ENCODE measurements at regions not wholly inside any gene's neighbourhood (a gene's known extent, or its start where the extent isn't known, plus 50 kb on each side); places are given as distances from the start of the nearest gene placed in this dataset.
"Not testable (repeated sequence)": the region's sequence is repeated elsewhere in the genome, so short reads cannot be mapped to it uniquely, and the experiment has no call there.

GRCh38 chr5:159645179-159645846, 271.0 kb upstream of the ADRA1B start:
- intact Hi-C loops (cut with DNase I) = loop anchor here (10.0 kb wide), 1 partner anchor 131 kb away; no protein-coding TSS in a partner anchor
- no peak for DNase-seq (ENCODE audit: missing footprints)

GRCh38 chr5:159650803-159651202, 265.5 kb upstream of the ADRA1B start:
- DNase-seq (ENCODE audit: missing footprints) (no peak), ATAC-seq (peak; percentile 63)
- intact Hi-C loops (cut with DNase I) = loop anchor here (2.0 to 10.0 kb wide), 2 partner anchors 46 to 206 kb away; no protein-coding TSS in a partner anchor

More at GRCh38 chr5:159645179-159645846, 271.0 kb upstream of the ADRA1B start:
- ATAC-seq = no peak

GRCh38 chr5:159655757-159656409, 260.4 kb upstream of the ADRA1B start:
- peak; percentile 26 for ATAC-seq
- DNase-seq (ENCODE audit: missing footprints) = no peak
- intact Hi-C loops (cut with DNase I) = loop anchor here (10.0 kb wide), 1 partner anchor 211 kb away; no protein-coding TSS in a partner anchor

GRCh38 chr5:159657298-159657697, 259.0 kb upstream of the ADRA1B start:
- intact Hi-C loops (cut with DNase I) = loop anchor here (10.0 kb wide), 1 partner anchor 212 kb away; no protein-coding TSS in a partner anchor
- no peak for DNase-seq (ENCODE audit: missing footprints)
- ATAC-seq = no peak

GRCh38 chr5:159657771-159658170, 258.5 kb upstream of the ADRA1B start:
- intact Hi-C loops (cut with DNase I) = loop anchor here (10.0 kb wide), 1 partner anchor 213 kb away; no protein-coding TSS in a partner anchor
- DNase-seq (ENCODE audit: missing footprints) (no peak), ATAC-seq (peak; percentile 36)

DNA sequence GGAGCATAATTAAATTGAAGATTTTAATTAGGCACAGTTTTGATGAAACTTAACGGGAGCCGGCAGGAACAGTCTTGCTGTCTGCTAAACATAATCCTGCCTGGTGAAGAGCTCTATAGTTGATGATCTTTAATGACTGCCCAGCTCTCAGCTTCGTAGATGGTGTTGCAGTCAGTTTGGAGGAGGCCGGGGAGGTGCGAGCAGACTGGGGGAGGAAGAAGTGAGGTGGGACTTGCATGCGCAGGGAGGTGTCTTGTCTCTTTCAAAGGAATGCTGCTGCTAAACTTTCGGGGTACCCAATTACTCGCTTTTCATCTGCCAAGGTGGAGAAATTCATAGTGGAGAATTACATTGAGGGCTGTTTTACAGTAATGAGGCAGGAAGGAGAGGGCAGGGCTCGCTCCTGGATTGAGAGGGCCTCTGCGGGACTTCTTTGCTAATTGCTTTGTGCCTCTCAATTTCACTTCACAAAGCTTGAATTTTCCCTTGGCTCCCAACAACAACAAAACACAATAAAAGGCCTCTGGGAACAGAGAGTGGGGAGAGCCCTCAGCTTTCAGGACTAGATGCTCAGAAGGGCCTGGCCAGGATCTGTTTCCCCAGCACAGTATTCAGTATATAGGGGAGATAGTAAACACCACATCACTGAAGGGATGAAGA, 257.9 kb upstream of the ADRA1B start:
- DNase-seq (ENCODE audit: missing footprints) (no peak), ATAC-seq (no peak)
- intact Hi-C loops (cut with DNase I) = loop anchor here (10.0 kb wide), 1 partner anchor 214 kb away; no protein-coding TSS in a partner anchor

GRCh38 chr5:159660401-159660800, 255.9 kb upstream of the ADRA1B start:
- intact Hi-C loops (cut with DNase I) = no loop called here
- DNase-seq (ENCODE audit: missing footprints) (no peak), ATAC-seq (no peak)

DNA sequence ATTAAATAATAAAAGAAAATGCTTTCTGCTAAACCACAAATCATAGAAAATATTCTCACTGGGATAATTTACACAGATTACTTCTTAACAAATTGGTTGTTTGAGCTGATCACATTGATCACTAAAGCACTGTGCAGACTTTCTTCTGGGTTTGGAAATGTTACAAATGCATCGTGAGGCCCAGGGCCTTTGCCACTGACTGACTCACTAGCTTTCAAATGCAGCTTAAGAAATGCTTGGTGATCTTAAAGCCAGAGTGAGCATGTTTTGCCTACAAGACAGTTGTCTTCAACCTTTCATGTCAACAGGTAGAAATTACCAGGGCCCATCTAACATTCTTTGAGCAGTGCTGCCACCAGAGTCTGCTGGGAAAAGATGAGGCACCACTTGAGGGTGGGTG, 252.3 kb upstream of the ADRA1B start:
- intact Hi-C loops (cut with DNase I) = no loop called here
- DNase-seq (ENCODE audit: missing footprints) (no peak), ATAC-seq (no peak)

DNA sequence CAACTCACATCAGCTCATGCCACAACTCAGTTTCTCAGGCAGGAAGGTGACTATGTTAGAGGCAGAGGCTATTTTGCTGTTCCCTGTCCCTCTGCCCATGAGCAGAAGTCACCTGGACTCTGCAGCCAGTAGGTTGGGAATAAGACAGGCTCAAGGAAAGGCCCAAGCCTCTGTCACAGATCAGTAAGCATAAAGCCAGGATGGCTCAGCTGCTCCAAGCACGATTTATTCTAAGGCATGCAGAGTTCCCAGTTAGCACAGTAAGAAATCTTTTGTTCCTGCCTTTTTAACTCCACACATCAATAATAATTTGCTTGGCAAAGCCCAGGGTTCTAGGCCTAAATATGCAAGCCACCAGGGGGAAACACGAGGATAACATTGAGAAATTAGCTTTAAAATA, 249.0 kb upstream of the ADRA1B start:
- intact Hi-C loops (cut with DNase I) = no loop called here
- ATAC-seq (no peak), DNase-seq (ENCODE audit: missing footprints) (no peak)

GRCh38 chr5:159668556-159668955, 247.7 kb upstream of the ADRA1B start:
- intact Hi-C loops (cut with DNase I) = no loop called here
- no peak for ATAC-seq
- no peak for DNase-seq (ENCODE audit: missing footprints)

- ATAC-seq = no peak
- intact Hi-C loops (cut with DNase I) = no loop called here
- DNase-seq (ENCODE audit: missing footprints) = no peak
Observed at GRCh38 chr5:159669559-159669958, 246.7 kb upstream of the ADRA1B start.

GRCh38 chr5:159671886-159672285, 244.4 kb upstream of the ADRA1B start:
- intact Hi-C loops (cut with DNase I) = no loop called here
- DNase-seq (ENCODE audit: missing footprints) (no peak), ATAC-seq (no peak)

DNA sequence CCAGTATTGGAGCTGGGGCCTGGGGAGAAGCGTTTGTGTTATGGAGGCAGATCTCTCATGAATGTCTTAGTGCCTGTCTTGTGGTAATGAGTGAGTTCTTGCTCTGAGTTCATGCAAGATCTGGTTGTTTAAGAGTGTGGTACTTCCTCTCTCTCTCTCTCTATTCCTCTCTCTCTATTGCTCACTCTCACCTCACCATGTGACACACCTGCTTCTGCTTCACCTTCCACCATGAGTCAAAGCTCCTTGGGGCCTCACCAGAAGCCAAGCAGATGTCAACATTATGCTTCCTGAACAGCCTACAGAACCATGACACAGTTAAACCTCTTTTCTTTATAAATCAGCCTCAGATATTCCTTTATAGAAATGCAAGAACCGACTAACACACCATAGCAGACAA, 242.7 kb upstream of the ADRA1B start:
- intact Hi-C loops (cut with DNase I) = no loop called here

DNA sequence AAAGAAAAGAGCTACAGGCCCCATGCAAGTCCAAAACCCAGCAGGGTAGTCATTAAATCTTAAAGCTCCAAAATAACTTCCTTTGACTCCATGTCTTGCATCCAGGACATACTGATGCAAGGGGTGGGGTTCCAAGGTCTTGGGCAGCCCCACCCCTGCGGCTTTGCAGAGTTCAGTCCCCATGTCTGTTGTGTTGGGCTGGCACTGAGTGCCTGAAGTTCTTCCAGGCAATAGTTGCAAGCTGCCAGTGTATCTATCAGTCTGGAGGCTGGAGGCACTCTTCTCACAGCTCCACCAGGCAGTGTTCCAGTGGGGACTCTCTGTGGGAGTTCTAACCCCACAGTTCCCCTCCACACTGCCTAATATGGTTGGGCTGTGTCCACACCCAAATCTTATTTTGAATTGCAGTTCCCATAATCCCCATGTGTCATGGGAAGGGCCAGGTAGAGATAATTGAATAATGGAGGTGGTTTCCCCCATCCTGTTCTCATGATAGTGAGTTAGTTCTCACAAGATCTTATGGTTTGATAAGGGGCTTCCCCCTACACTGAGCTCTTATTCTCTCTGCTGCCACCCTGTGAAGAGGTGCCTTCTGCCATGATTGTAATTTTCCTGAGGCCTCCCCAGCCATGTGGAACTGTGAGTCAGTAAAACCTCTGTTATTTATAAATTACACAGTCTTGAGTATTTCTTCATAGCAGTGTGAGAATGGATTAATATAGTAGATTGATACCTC, 237.5 kb upstream of the ADRA1B start:
- intact Hi-C loops (cut with DNase I) = no loop called here
- no peak for ATAC-seq
- DNase-seq (ENCODE audit: missing footprints) = no peak

More for the DNA sequence above, 242.7 kb upstream of the ADRA1B start:
- DNase-seq (ENCODE audit: missing footprints) (no peak), ATAC-seq (no peak)

GRCh38 chr5:159680095-159680494, 236.2 kb upstream of the ADRA1B start:
- intact Hi-C loops (cut with DNase I) = no loop called here
- DNase-seq (ENCODE audit: missing footprints) = no peak
- ATAC-seq = no peak

DNA sequence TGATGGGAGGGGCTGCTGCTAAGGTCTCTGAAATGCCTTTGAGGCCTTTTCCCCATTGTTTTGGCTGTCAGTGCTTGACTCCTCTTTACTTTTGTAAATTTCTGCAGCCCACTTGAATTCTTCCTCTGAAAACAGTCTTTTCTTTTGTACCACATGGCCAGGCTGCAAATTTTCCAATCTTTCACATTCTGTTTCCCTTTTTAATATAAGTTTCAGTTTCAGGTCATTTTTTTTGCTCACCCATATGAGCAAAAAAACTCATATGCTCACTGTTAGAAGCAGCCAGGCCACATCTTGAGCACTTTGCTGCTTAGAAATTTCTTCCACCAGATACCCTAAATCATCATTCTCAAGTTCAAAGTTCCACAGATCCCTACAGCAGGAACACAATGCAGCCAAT, 234.6 kb upstream of the ADRA1B start:
- intact Hi-C loops (cut with DNase I) = no loop called here
- ATAC-seq (no peak), DNase-seq (ENCODE audit: missing footprints) (no peak)

- no peak for DNase-seq (ENCODE audit: missing footprints)
- intact Hi-C loops (cut with DNase I) = no loop called here
- ATAC-seq = no peak
Observed at GRCh38 chr5:159682623-159683022, 233.7 kb upstream of the ADRA1B start.

DNA sequence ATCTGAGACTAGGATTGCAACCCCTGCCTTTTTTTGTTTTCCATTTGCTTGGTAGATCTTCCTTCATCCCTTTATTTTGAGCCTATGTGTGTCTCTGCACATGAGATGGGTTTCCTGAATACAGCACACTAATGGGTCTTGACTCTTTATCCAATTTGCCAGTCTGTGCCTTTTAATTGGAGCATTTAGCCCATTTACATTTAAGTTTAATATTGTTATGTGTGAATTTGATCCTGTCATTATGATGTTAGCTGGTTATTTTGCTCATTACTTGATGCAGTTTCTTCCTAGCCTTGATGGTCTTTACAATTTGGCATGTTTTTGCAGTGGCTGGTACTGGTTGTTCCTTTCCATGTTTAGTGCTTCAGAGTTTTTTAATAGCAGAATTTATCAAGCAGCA, 228.4 kb upstream of the ADRA1B start:
- intact Hi-C loops (cut with DNase I); ATAC-seq; DNase-seq (ENCODE audit: missing footprints): not testable (repeated sequence)

- DNase-seq (ENCODE audit: missing footprints) (no peak), ATAC-seq (no peak)
- intact Hi-C loops (cut with DNase I) = no loop called here
Observed at GRCh38 chr5:159695741-159696294, 220.5 kb upstream of the ADRA1B start.
